ENCODE measurements at regions not wholly inside any gene's neighbourhood (a gene's known extent, or its start where the extent isn't known, plus 50 kb on each side); places are given as distances from the start of the nearest gene placed in this dataset.

DNA sequence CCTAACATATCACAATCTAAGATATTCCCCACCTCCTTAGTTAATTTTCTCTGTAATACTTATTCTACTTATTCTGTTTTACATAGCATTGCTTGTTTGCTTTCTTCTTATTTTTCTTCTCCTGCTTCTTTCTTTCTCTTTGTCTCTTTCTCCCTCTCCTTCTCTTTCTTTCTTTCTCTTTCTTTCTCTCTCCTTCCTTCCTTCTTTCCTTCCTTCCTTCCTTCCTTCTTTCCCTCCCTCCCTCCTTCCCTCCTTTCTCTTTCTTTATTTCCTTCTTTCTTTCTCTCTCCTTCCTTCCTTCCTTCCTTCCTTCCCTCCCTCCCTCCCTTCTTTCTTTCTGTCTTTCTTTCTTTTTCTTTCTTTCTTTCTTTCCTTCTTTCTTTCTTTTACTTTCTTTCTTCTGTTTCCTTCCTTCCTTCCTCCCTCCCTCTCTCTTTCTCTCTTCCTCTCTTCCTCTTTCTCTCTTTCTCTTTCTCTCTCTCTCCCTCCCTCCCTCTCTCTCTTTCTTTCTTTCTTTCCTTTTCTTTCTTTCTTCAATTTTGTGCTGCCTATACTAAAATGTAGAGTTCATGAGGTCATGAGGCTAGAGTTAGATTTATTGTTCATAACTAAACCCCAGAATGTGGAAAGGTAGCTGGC lies 445.4 kb downstream of the GATA3 start:
- TF ChIP-seq, protein P1, sequence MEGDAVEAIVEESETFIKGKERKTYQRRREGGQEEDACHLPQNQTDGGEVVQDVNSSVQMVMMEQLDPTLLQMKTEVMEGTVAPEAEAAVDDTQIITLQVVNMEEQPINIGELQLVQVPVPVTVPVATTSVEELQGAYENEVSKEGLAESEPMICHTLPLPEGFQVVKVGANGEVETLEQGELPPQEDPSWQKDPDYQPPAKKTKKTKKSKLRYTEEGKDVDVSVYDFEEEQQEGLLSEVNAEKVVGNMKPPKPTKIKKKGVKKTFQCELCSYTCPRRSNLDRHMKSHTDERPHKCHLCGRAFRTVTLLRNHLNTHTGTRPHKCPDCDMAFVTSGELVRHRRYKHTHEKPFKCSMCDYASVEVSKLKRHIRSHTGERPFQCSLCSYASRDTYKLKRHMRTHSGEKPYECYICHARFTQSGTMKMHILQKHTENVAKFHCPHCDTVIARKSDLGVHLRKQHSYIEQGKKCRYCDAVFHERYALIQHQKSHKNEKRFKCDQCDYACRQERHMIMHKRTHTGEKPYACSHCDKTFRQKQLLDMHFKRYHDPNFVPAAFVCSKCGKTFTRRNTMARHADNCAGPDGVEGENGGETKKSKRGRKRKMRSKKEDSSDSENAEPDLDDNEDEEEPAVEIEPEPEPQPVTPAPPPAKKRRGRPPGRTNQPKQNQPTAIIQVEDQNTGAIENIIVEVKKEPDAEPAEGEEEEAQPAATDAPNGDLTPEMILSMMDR (IDR thresholded peaks at IDR 0.05; ENCODE audit: insufficient read depth, low read depth, low read length) = no peak

DNA sequence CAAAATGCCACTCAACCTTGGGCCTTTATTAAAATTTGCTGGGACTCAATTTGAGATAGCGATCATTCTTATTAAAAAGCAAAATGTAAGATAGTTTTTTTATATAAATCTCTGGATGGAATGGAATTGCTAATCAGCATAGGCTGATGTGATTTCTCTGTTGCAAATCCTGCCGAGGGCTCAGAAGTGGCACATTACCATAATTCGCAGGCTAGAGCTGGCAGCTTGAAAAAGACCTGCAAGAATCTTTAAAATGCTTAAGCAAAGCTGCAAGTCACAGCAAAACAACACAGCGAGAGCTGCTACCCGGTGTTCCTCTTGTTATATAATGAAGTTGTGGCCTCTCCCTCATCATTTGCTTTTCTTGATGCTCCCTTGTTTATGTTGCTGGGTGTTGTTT lies 448.1 kb downstream of the GATA3 start:
- DNase-seq (ENCODE audit: low read depth) = no peak
- no peak overlapping the region for H3K4me3 ChIP-seq (ENCODE audit: low read depth, low read length)
- TF ChIP-seq, protein P1 (IDR thresholded peaks at IDR 0.05; ENCODE audit: insufficient read depth, low read depth, low read length) = no peak

More for the DNA sequence above, 445.4 kb downstream of the GATA3 start:
- DNase-seq (ENCODE audit: low read depth) = no peak
- H3K4me3 ChIP-seq (ENCODE audit: low read depth, low read length) = no peak overlapping the region

DNA sequence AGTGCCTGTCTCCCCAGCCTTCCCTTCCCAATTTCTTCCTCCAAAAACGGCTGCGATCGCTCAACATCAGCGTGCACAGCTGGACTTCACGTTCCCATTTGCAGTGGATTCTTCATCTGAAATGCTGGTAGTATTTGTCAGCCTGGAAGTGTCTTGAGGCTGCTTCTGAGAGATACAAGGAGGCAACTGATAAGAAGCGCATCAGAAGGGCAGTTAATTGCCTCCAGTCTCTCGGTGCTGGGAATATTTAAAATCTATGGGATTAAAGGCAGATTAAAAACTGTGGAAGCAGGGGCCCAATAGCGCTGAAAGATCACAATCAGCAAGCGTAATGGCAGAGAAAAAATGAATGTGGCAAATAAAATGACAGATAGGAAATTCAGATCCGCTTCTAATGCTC lies 450.0 kb downstream of the GATA3 start:
- DNase-seq (ENCODE audit: low read depth) = no peak
- TF ChIP-seq, protein P1 (IDR thresholded peaks at IDR 0.05; ENCODE audit: insufficient read depth, low read depth, low read length) = no peak
- no peak overlapping the region for H3K4me3 ChIP-seq (ENCODE audit: low read depth, low read length)

DNA sequence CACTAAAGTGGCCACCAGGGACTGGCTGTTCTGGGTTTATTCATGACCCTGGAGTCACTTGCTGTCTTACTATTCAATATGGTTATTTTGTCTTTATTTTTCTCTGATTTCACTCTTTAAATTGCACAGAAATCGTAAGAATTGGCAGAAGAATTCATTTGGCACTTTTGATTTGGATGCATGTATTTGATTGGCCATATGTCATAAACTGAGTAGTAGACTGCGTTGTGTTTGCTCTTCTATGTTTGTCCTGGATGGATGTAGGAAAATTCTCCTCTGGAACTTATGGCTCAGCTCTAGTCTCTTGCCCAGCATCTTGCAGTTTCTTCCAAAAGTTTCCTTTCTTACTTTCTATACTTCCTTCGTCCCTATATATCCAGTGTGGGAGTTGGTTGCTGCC lies 452.7 kb downstream of the GATA3 start:
- TF ChIP-seq, protein P1 (IDR thresholded peaks at IDR 0.05; ENCODE audit: insufficient read depth, low read depth, low read length) = no peak
- DNase-seq (ENCODE audit: low read depth) = no peak
- H3K4me3 ChIP-seq (ENCODE audit: low read depth, low read length) = no peak overlapping the region

DNA sequence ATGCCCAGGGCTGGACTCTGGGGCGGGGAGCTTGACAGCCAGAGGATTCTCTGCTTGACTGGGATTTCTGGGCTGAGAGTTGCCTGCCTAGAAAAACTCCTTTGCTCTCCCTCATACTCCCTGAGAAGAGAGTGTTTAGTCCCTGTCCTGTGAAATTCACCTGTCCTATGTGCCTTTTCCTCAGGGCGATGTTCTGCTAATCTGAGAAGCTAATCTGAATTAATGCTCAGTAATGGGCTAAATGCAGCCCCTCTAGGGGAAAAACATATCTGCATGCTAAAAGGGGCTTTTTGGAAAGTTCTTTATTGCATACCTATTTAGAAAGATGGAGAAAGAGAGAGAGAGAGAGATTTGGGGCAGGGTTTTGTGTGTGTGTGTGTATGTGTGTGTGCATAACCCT lies 454.4 kb downstream of the GATA3 start:
- no peak for DNase-seq (ENCODE audit: low read depth)
- TF ChIP-seq, protein P1 (IDR thresholded peaks at IDR 0.05; ENCODE audit: insufficient read depth, low read depth, low read length) = no peak
- no peak overlapping the region for H3K4me3 ChIP-seq (ENCODE audit: low read depth, low read length)

DNA sequence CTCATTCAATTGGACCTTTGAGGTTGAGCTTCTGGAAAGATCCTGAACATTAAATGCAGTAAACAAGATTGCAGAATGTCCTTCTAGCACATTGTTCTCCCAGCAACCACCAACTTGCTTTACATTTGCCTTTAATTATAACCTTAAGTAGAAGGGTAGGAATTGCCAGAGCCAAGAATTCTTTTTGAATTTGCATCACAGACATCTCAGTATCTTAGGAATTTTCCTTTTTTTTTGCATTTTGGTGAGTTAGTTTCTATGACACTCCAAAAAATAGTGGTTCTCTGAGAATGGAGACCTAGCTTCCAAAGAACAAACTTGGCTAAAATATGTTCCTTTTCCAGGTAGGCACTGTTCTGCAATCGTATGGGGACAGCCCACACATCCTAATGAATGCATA lies 456.0 kb downstream of the GATA3 start:
- H3K4me3 ChIP-seq (ENCODE audit: low read depth, low read length) = no peak overlapping the region
- TF ChIP-seq, protein P1 (IDR thresholded peaks at IDR 0.05; ENCODE audit: insufficient read depth, low read depth, low read length) = no peak
- DNase-seq (ENCODE audit: low read depth) = no peak

DNA sequence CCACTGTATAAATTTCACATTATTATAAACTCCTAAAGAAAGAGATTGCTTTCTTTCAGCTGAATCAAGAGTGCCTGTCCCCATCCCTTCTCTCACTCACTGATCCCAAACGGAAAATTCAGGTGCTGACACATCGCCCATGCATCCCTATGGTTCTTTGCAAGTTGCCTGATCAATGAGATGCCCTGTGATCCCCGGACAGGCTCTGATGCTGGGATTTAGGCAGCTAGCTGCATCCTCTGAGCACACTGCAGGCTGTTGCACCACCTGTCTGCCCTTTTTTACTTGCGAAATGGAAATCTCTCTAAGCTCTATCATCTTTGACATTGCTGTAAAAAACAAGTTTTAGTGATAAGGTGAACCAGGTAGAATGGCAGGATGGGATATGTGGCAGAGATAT lies 456.5 kb downstream of the GATA3 start:
- DNase-seq (ENCODE audit: low read depth) = no peak
- TF ChIP-seq, protein P1 (IDR thresholded peaks at IDR 0.05; ENCODE audit: insufficient read depth, low read depth, low read length) = no peak
- H3K4me3 ChIP-seq (ENCODE audit: low read depth, low read length) = no peak overlapping the region
